Neural cell (in vitro differentiated cells): ENCODE measurements at regions not wholly inside any gene's neighbourhood (a gene's known extent, or its start where the extent isn't known, plus 50 kb on each side); places are given as distances from the start of the nearest gene placed in this dataset.

Experiments used
- H2AFZ ChIP-seq: fragments of 200-600, 300-800 bp; sonication (generic), shearing (Covaris generic); 2 replicates; pipeline ENCODE4 v1.6.0; 2014; ENCODE audit warnings: low read depth, mild to moderate bottlenecking, antibody characterized with exemption, low read length, moderate library complexity
- H3F3A ChIP-seq: fragments of 200-600 bp; shearing (Covaris generic); 2 replicates; pipeline ENCODE4 v1.6.1; 2016; ENCODE audit warnings: mild to moderate bottlenecking, moderate library complexity, mixed read lengths, antibody characterized with exemption, low read length; ENCODE audit not compliant: insufficient read depth, poor library complexity, severe bottlenecking
- H3K27ac ChIP-seq: fragments of 200-600, 300-800 bp; sonication (generic), shearing (Covaris generic); 2 replicates; pipeline ENCODE4 v1.5.1; 2014; ENCODE audit warnings: mild to moderate bottlenecking, low read length, moderate library complexity
- H3K27me3 ChIP-seq: fragments of 300-800, 200-600 bp; sonication (generic), shearing (Covaris generic); 2 replicates; pipeline ENCODE4 v1.6.0; 2014; ENCODE audit warnings: mild to moderate bottlenecking, low read depth, low read length, moderate library complexity; ENCODE audit not compliant: insufficient read depth
- H3K36me3 ChIP-seq: fragments of 300-800, 200-600 bp; sonication (generic), shearing (Covaris generic); 2 replicates; pipeline ENCODE4 v1.5.1; 2014; ENCODE audit warnings: mild to moderate bottlenecking, antibody characterized with exemption, low read length, moderate library complexity; ENCODE audit not compliant: insufficient read depth
- H3K4me2 ChIP-seq: fragments of 300-800, 200-600 bp; sonication (generic), shearing (Covaris generic); 2 replicates; pipeline ENCODE4 v1.6.0; 2014; ENCODE audit warnings: mild to moderate bottlenecking, low read length
- H3K4me3 ChIP-seq: fragments of 300-800, 200-600 bp; sonication (generic), shearing (Covaris generic); 2 replicates; pipeline ENCODE4 v1.5.1; 2014; ENCODE audit warnings: mild to moderate bottlenecking, low read length, moderate library complexity
- H3K79me2 ChIP-seq: fragments of 200-600 bp; shearing (Covaris generic); replicated peaks from 2 replicates; pipeline ENCODE4 v1.6.0; 2014; ENCODE audit warnings: mild to moderate bottlenecking, low read length, moderate library complexity; ENCODE audit not compliant: insufficient read depth
- H3K9ac ChIP-seq: fragments of 300-800, 200-600 bp; sonication (generic), shearing (Covaris generic); 2 replicates; pipeline ENCODE4 v1.6.1; 2016; ENCODE audit warnings: mild to moderate bottlenecking, low read length, mixed read lengths
- H3K9me2 ChIP-seq: fragments of 200-600 bp; shearing (Covaris generic); 2 replicates; pipeline ENCODE4 v1.6.1; 2016; ENCODE audit warnings: mild to moderate bottlenecking, low read length, mixed read lengths; ENCODE audit not compliant: insufficient read depth
- H3K9me3 ChIP-seq: fragments of 200-600, 300-800 bp; sonication (generic), shearing (Covaris generic); 2 replicates; pipeline ENCODE4 v1.6.1; 2016; ENCODE audit warnings: mild to moderate bottlenecking, mixed run types, low read length, moderate library complexity, mixed read lengths
- H4K20me1 ChIP-seq: fragments of 200-600 bp; shearing (Covaris generic); 2 replicates; pipeline ENCODE4 v1.6.1; 2016; ENCODE audit warnings: mild to moderate bottlenecking, mixed run types; ENCODE audit not compliant: insufficient read depth
- EP300 ChIP-seq: fragments of 450-650 bp; conservative IDR thresholded peaks from 2 replicates; pipeline ENCODE4 v1.6.1; 2014; ENCODE audit warnings: antibody characterized with exemption, mild to moderate bottlenecking, moderate library complexity; ENCODE audit not compliant: poor library complexity, severe bottlenecking
- EZH2 ChIP-seq: fragments of 200-600, 300-800 bp; shearing (Covaris generic), sonication (generic); IDR thresholded peaks from 2 replicates; pipeline ENCODE4 v1.6.1; 2014; ENCODE audit warnings: antibody characterized with exemption, low read length, borderline replicate concordance, mild to moderate bottlenecking; ENCODE audit not compliant: insufficient read depth, poor library complexity, severe bottlenecking
- MXI1 ChIP-seq: fragments of 450-650 bp; conservative IDR thresholded peaks from 2 replicates; pipeline ENCODE4 v1.6.1; 2014; ENCODE audit warnings: antibody characterized with exemption, mild to moderate bottlenecking; ENCODE audit not compliant: poor library complexity, severe bottlenecking
- POLR2AphosphoS5 ChIP-seq: IDR thresholded peaks from 2 replicates; pipeline ENCODE4 v1.6.1; 2012
- RAD21 ChIP-seq: fragments of 450-650 bp; conservative IDR thresholded peaks from 2 replicates; pipeline ENCODE4 v1.6.1; 2014; ENCODE audit warnings: antibody characterized with exemption, mild to moderate bottlenecking, moderate library complexity
- SMC3 ChIP-seq: fragments of 450-650 bp; conservative IDR thresholded peaks from 2 replicates; pipeline ENCODE4 v1.6.1; 2014; ENCODE audit warnings: antibody characterized with exemption, mild to moderate bottlenecking, moderate library complexity; ENCODE audit not compliant: poor library complexity
- TAF1 ChIP-seq: IDR thresholded peaks from 2 replicates; pipeline ENCODE4 v1.6.1; 2012; ENCODE audit warnings: low read depth
- TF ChIP-seq, protein P1 (sequence below): fragments of 450-650 bp; IDR thresholded peaks from 2 replicates; pipeline ENCODE4 v1.5.1; 2014; ENCODE audit warnings: antibody characterized with exemption, mild to moderate bottlenecking, moderate library complexity; ENCODE audit not compliant: poor library complexity, severe bottlenecking
- TF ChIP-seq, protein P2 (sequence below): IDR thresholded peaks from 2 replicates; pipeline ENCODE4 v1.6.1; 2012; ENCODE audit warnings: borderline replicate concordance

DNA sequence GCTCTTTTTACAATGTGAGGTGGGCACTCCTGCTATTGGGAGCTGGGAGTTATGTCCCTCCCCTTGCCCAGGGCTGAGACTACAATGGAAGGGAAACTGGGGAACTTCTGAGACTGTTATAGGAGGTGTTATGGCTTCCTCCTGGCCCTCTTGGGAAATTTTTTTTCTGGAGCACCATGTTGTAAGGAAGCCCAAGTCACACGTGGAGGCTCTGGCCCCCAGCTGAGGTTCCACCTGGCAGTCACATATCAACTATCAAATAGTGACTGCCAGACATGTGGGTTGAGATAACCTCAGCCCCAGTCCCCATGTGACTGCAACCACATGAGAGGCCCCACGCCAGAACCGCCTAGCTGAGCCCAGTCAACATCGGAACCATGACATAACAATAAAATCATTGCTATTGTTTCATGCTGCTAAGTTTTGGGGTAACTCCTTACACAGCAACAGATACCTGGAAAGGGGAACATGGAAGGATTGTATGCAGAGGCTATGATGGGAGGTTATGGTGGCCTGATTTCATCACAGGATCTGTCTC is 99.4 kb upstream of the NCOR2 start (continued):
- TF ChIP-seq, protein P1, sequence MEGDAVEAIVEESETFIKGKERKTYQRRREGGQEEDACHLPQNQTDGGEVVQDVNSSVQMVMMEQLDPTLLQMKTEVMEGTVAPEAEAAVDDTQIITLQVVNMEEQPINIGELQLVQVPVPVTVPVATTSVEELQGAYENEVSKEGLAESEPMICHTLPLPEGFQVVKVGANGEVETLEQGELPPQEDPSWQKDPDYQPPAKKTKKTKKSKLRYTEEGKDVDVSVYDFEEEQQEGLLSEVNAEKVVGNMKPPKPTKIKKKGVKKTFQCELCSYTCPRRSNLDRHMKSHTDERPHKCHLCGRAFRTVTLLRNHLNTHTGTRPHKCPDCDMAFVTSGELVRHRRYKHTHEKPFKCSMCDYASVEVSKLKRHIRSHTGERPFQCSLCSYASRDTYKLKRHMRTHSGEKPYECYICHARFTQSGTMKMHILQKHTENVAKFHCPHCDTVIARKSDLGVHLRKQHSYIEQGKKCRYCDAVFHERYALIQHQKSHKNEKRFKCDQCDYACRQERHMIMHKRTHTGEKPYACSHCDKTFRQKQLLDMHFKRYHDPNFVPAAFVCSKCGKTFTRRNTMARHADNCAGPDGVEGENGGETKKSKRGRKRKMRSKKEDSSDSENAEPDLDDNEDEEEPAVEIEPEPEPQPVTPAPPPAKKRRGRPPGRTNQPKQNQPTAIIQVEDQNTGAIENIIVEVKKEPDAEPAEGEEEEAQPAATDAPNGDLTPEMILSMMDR: no peak
- TF ChIP-seq POLR2AphosphoS5: no peak

DNA sequence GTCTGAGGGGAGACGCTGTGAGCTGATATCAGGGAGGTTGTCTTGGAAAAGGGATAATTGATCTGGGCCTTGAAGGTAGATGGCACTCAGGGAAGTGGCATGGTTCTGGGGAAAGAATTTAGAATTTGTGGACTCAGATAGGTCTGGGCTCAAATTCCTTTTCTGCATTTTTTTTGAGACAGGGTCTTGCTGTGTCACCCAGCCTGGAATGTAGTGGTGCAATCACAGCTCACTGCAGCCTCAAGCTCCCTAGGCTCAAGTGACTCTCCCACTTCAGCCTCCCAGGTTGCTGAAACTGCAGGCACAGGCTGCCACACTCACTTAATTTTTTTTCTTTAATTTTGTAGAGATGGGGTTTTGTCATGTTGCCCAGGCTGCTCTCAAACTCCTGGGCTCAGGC is 98.1 kb upstream of the NCOR2 start:
- no peaks in the 10 kb centered on the region for H3K9me2 ChIP-seq
- H3K27me3 ChIP-seq: no peaks in the 10 kb centered on the region
- H3K4me3 ChIP-seq: no peak overlapping the region
- no peaks in the 10 kb centered on the region for H4K20me1 ChIP-seq
- H2AFZ ChIP-seq: no peak overlapping the region
- H3K27ac ChIP-seq: no peak overlapping the region
- H3K36me3 ChIP-seq: no peaks in the 10 kb centered on the region
- H3K9ac ChIP-seq: no peak overlapping the region
- H3F3A ChIP-seq: no peaks in the 10 kb centered on the region
- no peak overlapping the region for H3K4me2 ChIP-seq
- no peaks in the 10 kb centered on the region for H3K79me2 ChIP-seq
- no peaks in the 10 kb centered on the region for H3K9me3 ChIP-seq
- TF ChIP-seq TAF1 (no peak), SMC3 (no peak), RAD21 (no peak), EZH2 (no peak), POLR2AphosphoS5 (no peak), MXI1 (no peak), EP300 (no peak)
- TF ChIP-seq, protein P2, sequence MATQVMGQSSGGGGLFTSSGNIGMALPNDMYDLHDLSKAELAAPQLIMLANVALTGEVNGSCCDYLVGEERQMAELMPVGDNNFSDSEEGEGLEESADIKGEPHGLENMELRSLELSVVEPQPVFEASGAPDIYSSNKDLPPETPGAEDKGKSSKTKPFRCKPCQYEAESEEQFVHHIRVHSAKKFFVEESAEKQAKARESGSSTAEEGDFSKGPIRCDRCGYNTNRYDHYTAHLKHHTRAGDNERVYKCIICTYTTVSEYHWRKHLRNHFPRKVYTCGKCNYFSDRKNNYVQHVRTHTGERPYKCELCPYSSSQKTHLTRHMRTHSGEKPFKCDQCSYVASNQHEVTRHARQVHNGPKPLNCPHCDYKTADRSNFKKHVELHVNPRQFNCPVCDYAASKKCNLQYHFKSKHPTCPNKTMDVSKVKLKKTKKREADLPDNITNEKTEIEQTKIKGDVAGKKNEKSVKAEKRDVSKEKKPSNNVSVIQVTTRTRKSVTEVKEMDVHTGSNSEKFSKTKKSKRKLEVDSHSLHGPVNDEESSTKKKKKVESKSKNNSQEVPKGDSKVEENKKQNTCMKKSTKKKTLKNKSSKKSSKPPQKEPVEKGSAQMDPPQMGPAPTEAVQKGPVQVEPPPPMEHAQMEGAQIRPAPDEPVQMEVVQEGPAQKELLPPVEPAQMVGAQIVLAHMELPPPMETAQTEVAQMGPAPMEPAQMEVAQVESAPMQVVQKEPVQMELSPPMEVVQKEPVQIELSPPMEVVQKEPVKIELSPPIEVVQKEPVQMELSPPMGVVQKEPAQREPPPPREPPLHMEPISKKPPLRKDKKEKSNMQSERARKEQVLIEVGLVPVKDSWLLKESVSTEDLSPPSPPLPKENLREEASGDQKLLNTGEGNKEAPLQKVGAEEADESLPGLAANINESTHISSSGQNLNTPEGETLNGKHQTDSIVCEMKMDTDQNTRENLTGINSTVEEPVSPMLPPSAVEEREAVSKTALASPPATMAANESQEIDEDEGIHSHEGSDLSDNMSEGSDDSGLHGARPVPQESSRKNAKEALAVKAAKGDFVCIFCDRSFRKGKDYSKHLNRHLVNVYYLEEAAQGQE: no peak
- TF ChIP-seq, protein P1: no peak
